AG04449 (cell line): ENCODE measurements at regions not wholly inside any gene's neighbourhood (a gene's known extent, or its start where the extent isn't known, plus 50 kb on each side); places are given as distances from the start of the nearest gene placed in this dataset.

ENCODE experiments used
- CTCF ChIA-PET: fragments of 350-600 bp; formaldehyde crosslinking; extraction: SDS; loops from one replicate; lab custom pipeline; 2021; ENCODE audit warnings: antibody characterized with exemption; lab: Yijun Ruan, JAX
- POLR2A ChIA-PET: fragments of 400-600, 350-600 bp; formaldehyde crosslinking; extraction: SDS; loops from one replicate; lab custom pipeline; 2020; ENCODE audit warnings: antibody characterized with exemption, inconsistent platforms; lab: Yijun Ruan, JAX
- DNase-seq: peaks from one replicate; pipeline ENCODE4 v3.0.0-alpha.2; 2010; ENCODE audit warnings: low read depth, low spot score
- H3K4me3 ChIP-seq: 2 replicates; pipeline ENCODE4 v1.5.1; 2011; ENCODE audit warnings: low read depth, mild to moderate bottlenecking, control low read depth, low read length
- TF ChIP-seq, protein P1 (sequence below): IDR thresholded peaks from one replicate; pipeline ENCODE4 v1.5.1; 2011; ENCODE audit warnings: mild to moderate bottlenecking, moderate library complexity, low read length, control low read depth, inconsistent platforms; ENCODE audit not compliant: insufficient read depth; ENCODE audit errors: missing control alignments

DNA sequence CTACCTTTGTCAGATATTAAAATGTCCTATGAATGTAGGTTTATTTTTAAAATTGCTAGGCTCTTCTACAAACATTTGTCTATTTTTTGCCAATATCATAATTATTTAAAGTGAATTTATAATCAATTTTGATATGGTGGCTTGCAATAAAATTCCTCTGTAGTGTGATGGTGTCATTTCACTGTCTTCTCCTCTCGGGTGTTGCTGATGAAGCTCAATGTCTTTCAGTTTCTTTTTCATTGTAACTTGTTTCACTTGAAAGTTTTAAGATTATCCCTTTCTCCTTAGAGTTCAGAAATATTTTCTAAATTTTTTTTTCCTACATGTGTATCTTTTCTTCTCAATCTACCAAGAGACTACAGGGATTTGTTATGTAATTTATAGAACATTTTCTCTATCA is 267.1 kb upstream of the EDNRB start:
- CTCF ChIA-PET = no interaction called here
- TF ChIP-seq, protein P1, sequence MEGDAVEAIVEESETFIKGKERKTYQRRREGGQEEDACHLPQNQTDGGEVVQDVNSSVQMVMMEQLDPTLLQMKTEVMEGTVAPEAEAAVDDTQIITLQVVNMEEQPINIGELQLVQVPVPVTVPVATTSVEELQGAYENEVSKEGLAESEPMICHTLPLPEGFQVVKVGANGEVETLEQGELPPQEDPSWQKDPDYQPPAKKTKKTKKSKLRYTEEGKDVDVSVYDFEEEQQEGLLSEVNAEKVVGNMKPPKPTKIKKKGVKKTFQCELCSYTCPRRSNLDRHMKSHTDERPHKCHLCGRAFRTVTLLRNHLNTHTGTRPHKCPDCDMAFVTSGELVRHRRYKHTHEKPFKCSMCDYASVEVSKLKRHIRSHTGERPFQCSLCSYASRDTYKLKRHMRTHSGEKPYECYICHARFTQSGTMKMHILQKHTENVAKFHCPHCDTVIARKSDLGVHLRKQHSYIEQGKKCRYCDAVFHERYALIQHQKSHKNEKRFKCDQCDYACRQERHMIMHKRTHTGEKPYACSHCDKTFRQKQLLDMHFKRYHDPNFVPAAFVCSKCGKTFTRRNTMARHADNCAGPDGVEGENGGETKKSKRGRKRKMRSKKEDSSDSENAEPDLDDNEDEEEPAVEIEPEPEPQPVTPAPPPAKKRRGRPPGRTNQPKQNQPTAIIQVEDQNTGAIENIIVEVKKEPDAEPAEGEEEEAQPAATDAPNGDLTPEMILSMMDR = no peak
- H3K4me3 ChIP-seq = no peak overlapping the region
- POLR2A ChIA-PET = no interaction called here
- no peak for DNase-seq

DNA sequence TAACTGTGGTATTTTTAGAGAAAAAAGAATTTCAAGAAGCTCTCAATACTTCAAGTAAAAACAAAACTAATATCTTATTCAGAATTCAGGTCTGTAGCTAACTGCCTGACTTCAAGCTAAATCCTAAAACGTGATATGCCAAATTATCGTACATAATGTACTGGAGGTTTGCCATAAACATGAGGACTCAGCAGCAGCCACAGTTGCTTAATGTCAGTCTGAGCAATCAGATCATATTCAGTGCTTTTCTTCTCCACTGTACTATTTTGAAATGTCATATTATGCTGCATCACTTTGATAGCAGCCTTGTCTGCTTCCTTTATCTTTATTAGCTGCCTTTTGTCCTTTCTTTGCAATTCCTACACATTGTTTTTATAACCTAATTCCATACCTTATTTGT is 265.1 kb upstream of the EDNRB start:
- DNase-seq = no peak
- no peak overlapping the region for H3K4me3 ChIP-seq
- CTCF ChIA-PET = no interaction called here
- POLR2A ChIA-PET = no interaction called here
- TF ChIP-seq, protein P1 = no peak

DNA sequence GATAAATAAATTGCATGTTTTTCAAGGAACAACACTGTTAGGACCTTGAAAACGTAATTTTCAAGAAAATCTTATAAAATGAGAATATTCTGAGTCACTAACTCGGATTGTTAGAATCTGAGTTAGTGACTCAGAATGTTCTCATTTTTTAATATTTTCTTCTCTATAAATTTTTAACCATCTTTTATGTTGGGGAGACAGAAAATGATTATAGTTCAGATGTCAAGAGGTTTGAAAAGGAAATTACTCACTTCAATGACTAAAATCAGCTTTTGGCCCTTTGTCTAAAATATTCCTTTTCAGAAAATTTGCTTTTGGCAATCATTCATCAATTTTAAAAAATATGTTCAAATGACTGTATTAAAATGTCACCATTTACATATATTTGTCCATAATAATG is 264.2 kb upstream of the EDNRB start:
- POLR2A ChIA-PET = no interaction called here
- no peak for DNase-seq
- H3K4me3 ChIP-seq = no peak overlapping the region
- TF ChIP-seq, protein P1 = no peak
- CTCF ChIA-PET = no interaction called here

DNA sequence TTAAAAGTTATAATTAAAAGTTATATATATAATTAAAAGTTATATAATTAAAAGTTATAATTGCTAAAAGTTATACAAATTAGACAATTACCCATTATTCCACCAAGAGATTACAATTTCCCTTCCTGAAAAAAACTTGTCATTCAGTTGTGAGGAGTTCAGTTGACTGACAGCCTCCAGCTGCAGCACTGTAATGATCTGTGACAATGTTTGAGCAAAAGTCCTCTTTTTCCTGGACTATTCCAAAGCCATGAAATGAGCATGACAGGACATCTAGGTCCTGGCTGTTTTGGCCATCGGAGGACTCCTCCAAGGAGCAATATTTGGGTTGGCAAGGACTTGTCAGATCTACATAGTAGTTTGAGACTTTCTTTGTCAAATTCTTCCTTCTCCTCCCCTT is 258.7 kb upstream of the EDNRB start:
- H3K4me3 ChIP-seq = no peak overlapping the region
- CTCF ChIA-PET = no interaction called here
- DNase-seq = no peak
- TF ChIP-seq, protein P1 = no peak
- POLR2A ChIA-PET = no interaction called here

DNA sequence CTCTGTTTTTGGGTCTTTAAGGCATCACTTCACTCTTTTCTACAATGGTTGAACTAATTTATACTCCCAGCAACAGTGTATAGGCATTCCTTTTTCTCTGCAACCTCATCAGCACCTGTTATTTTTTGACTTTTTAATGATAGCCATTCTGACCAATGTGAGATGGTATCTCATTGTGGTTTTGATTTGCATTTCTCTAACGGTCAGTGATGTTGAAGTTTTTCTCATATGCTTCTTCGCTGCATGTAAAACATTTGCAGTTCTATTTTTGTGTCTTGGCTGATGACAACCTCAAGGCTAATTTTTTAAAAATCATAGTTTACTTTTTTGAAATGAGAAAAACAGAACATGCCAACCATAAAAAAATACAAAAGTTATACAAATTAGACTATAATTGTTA is 258.2 kb upstream of the EDNRB start:
- H3K4me3 ChIP-seq = no peak overlapping the region
- ChIA-PET POLR2A (no interaction called here), CTCF (no interaction called here)
- TF ChIP-seq, protein P1 = no peak
- no peak for DNase-seq

DNA sequence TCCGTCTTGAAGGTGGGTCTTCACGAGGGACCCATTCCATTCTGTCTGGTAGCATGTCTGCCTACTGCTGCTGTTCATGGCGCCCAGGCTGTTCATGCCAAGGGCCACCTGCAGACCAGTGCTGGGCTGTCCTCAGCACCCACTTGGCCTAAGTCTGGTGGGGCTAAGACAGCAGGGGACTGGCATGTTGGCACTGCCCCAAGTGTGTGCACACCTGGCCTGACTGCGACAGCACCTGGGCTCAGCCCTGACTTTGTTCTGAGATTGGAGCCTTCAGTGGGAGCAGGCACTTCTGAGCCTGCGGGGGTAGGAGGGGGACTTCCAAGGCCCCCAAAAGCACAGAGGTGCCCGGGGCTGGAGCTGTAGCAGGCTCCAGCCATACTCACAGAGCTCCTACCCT is 250.8 kb upstream of the EDNRB start:
- DNase-seq = no peak
- CTCF ChIA-PET = no interaction called here
- POLR2A ChIA-PET = no interaction called here
- TF ChIP-seq, protein P1 = no peak
- H3K4me3 ChIP-seq = no peak overlapping the region
